ENCODE measurements at regions not wholly inside any gene's neighbourhood (a gene's known extent, or its start where the extent isn't known, plus 50 kb on each side); places are given as distances from the start of the nearest gene placed in this dataset.
A peak's percentile ranks its signal among the peaks of the same experiment; 100 is the strongest.

DNA sequence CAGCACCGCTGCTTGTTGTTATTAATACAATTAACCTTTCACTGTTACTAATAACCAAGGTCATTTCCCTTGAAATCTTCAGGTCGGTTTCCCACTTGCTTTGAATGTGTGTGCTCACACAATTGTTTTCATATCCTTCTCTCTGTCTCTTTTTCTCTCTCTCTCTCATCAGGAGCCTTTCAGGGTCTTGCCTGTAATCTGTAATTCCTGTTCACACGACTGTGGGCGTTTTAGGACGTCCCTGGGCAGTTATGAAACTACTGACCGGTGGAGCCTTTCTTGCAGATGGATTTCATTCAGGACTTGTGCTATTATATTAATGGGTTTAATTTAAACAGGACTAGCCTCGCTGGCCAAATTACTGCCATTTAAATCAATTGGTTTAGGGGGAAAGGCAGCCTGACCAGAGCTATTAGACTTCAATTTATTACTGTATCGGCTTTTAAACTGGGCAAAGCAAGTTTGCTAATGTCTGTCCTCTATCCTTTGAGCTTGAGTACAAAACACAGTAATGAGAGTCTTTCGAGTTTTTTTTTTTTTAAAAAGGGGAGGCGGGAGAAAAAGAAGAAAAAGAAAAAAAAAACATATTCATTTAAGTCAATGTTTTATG is 316.0 kb upstream of the TLE4 start:
- H3K9ac ChIP-seq (ENCODE audit: low read length) = no peak overlapping the region
- no peak overlapping the region for H3K4me3 ChIP-seq (ENCODE audit: low read length)
- H3K4me1 ChIP-seq (ENCODE audit: control insufficient read depth, insufficient read depth, low read length) = no peaks in the 10 kb centered on the region
- H3K36me3 ChIP-seq (ENCODE audit: control insufficient read depth, insufficient read depth, low read length) = no peaks in the 10 kb centered on the region
- H3K27ac ChIP-seq (ENCODE audit: low read depth, low read length) = no peak overlapping the region
- peaks cover 5% of the 10 kb centered on the region for H3K27me3 ChIP-seq (ENCODE audit: control insufficient read depth, insufficient read depth, low read length)

DNA sequence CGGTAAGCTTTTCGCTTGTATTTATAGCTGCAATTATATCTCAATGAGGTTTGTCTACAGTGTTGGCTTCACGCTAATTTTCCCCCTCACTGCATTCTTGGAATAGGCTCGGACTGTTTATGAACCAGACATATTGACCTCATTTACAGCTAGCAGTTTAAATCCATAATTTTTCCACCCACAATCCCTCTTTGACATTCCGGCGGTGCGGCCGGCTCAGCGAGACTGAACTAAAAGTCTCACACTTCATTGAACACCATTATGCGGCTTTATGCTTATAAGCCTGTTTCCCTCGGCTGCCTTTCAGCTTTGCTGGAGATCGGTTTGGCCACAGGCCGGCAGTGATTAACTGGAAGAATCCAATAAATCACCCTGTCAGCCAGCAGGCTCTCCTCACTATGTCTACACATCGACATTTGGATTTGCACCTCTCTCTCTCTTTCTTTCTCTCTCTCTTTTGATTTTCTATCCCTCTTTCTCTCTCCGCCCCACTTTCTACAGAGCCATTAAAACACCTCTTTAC is 315.0 kb upstream of the TLE4 start:
- Histone ChIP-seq H3K27me3 (ENCODE audit: control insufficient read depth, insufficient read depth, low read length) (peaks cover 5% of the 10 kb centered on the region), H3K36me3 (ENCODE audit: control insufficient read depth, insufficient read depth, low read length) (no peaks in the 10 kb centered on the region), H3K4me1 (ENCODE audit: control insufficient read depth, insufficient read depth, low read length) (no peaks in the 10 kb centered on the region), H3K27ac (ENCODE audit: low read depth, low read length) (no peak overlapping the region), H3K4me3 (ENCODE audit: low read length) (peak overlapping the region; percentile 34), H3K9ac (ENCODE audit: low read length) (no peak overlapping the region)

DNA sequence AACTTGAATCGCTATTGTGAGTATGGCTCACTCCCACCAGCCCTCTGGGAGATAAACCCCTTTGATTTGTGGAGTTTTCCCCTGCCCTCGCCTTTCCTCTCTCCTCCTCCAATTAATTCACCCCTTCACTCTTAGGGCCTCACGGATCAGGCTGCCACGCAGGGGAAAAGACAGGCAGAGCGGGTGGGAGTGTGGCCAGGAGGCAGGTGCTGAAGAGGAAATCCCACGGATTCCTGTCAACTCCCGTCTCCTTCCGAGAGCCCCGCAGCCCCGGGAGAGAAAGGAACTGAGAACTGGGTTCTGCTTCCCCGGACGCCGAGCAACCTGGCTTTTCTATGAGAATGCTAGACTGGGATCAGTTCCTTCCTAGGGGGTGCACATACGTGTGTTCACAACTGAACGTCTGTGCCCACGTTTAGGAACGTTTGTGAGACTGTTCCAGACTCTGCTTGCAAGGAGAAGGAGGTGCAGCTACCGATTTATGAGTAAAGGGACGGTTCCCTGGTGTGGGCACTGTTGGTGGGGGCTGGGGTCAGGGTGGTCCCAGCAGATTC is 314.5 kb upstream of the TLE4 start:
- no peak overlapping the region for H3K9ac ChIP-seq (ENCODE audit: low read length)
- peak overlapping the region; percentile 34 for H3K4me3 ChIP-seq (ENCODE audit: low read length)
- peaks cover 5% of the 10 kb centered on the region for H3K27me3 ChIP-seq (ENCODE audit: control insufficient read depth, insufficient read depth, low read length)
- H3K27ac ChIP-seq (ENCODE audit: low read depth, low read length) = no peak overlapping the region
- no peaks in the 10 kb centered on the region for H3K36me3 ChIP-seq (ENCODE audit: control insufficient read depth, insufficient read depth, low read length)
- H3K4me1 ChIP-seq (ENCODE audit: control insufficient read depth, insufficient read depth, low read length) = no peaks in the 10 kb centered on the region

DNA sequence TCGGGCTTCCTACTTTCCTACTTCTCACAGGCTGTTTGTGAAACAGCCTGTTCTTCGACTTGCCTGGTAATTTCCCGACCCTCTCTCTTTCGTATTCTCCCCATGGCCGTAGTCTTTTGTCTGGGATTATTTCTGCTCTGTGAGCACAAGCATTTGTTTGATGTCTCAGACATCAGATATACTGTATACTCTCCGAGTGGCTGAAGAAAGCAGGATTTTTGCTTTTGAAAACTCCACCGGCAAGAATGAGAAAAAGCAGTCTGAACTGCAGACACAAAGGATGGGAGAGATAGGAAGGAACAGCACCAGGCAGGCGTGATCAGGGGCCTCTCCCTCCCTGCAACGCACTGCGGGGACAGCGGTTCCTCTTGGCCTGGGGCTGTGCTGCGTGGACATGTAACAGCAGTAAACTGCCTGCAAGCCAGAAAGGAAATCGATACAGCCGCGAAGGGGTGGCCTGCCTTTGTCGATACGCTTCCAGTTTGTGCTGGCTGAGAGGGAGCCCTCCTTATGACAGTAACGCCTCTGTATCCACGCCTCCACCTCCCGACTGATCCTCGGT is 313.9 kb upstream of the TLE4 start:
- H3K27me3 ChIP-seq (ENCODE audit: control insufficient read depth, insufficient read depth, low read length) = peaks cover 5% of the 10 kb centered on the region
- H3K36me3 ChIP-seq (ENCODE audit: control insufficient read depth, insufficient read depth, low read length) = no peaks in the 10 kb centered on the region
- H3K9ac ChIP-seq (ENCODE audit: low read length) = no peak overlapping the region
- no peak overlapping the region for H3K4me3 ChIP-seq (ENCODE audit: low read length)
- no peaks in the 10 kb centered on the region for H3K4me1 ChIP-seq (ENCODE audit: control insufficient read depth, insufficient read depth, low read length)
- no peak overlapping the region for H3K27ac ChIP-seq (ENCODE audit: low read depth, low read length)

DNA sequence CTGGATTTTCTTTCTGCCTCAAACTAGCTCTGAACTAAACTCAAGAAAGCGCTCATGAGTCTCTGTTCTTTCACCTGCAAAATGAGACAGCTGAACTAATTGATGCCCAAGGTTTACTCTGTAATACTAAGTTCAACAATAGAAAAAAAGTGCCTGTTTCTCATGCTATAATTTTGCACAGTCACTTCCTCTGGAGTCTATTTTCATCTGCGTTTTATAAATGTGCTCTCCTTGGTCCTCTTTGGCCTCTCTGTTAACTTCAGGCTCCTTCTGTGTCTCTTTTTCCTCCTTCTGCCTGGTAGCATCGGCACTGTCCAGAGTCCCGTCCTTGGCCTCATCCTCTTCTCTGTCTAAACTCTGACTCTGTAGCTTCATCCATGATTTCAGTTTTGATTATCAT is 311.9 kb upstream of the TLE4 start:
- H3K27ac ChIP-seq (ENCODE audit: low read depth, low read length) = no peak overlapping the region
- peaks cover 5% of the 10 kb centered on the region for H3K27me3 ChIP-seq (ENCODE audit: control insufficient read depth, insufficient read depth, low read length)
- H3K4me1 ChIP-seq (ENCODE audit: control insufficient read depth, insufficient read depth, low read length) = no peaks in the 10 kb centered on the region
- no peak overlapping the region for H3K4me3 ChIP-seq (ENCODE audit: low read length)
- H3K36me3 ChIP-seq (ENCODE audit: control insufficient read depth, insufficient read depth, low read length) = no peaks in the 10 kb centered on the region
- no peak overlapping the region for H3K9ac ChIP-seq (ENCODE audit: low read length)

DNA sequence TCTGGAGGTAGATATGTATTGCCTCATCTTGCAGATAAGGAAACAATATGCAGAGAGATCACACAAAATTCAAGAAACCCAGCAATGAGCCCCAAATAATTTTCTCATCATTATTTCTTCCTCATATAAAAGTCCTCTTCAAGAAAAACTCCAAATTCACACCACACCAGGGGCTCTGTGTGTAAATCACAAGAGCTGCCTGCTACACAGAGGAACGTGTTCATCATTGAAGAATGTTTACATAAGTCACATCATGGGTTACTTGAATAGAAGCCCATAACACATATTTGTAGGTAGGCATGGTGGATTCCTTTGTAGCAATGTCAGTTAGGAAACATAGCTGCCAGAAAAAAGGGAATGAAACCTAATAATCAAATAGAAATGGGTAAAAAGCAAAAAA is 308.1 kb upstream of the TLE4 start:
- no peak overlapping the region for H3K27ac ChIP-seq (ENCODE audit: low read depth, low read length)
- H3K36me3 ChIP-seq (ENCODE audit: control insufficient read depth, insufficient read depth, low read length) = no peaks in the 10 kb centered on the region
- H3K9ac ChIP-seq (ENCODE audit: low read length) = no peak overlapping the region
- no peaks in the 10 kb centered on the region for H3K27me3 ChIP-seq (ENCODE audit: control insufficient read depth, insufficient read depth, low read length)
- H3K4me1 ChIP-seq (ENCODE audit: control insufficient read depth, insufficient read depth, low read length) = no peaks in the 10 kb centered on the region
- no peak overlapping the region for H3K4me3 ChIP-seq (ENCODE audit: low read length)

DNA sequence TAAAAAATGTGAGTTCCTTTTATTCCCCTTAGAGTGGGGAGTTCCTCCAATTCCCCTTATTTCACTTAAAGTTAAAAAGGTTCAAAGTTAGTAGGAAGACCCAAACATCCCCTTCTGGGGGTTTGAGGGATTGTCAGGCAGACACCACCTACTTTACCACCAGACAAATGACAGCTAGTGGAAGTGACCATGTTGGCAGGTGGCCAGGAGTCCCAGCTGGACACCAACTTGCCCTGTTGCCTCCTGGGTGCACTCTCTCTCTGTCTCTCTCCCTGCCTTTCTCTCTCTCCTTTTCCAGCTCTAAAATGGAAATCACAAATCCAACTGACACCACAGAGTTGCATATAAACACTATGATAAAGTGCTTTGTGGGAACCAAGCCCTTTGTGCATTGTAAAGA is 307.7 kb upstream of the TLE4 start:
- no peak overlapping the region for H3K4me3 ChIP-seq (ENCODE audit: low read length)
- H3K27ac ChIP-seq (ENCODE audit: low read depth, low read length) = no peak overlapping the region
- no peaks in the 10 kb centered on the region for H3K27me3 ChIP-seq (ENCODE audit: control insufficient read depth, insufficient read depth, low read length)
- H3K4me1 ChIP-seq (ENCODE audit: control insufficient read depth, insufficient read depth, low read length) = no peaks in the 10 kb centered on the region
- H3K9ac ChIP-seq (ENCODE audit: low read length) = no peak overlapping the region
- no peaks in the 10 kb centered on the region for H3K36me3 ChIP-seq (ENCODE audit: control insufficient read depth, insufficient read depth, low read length)

DNA sequence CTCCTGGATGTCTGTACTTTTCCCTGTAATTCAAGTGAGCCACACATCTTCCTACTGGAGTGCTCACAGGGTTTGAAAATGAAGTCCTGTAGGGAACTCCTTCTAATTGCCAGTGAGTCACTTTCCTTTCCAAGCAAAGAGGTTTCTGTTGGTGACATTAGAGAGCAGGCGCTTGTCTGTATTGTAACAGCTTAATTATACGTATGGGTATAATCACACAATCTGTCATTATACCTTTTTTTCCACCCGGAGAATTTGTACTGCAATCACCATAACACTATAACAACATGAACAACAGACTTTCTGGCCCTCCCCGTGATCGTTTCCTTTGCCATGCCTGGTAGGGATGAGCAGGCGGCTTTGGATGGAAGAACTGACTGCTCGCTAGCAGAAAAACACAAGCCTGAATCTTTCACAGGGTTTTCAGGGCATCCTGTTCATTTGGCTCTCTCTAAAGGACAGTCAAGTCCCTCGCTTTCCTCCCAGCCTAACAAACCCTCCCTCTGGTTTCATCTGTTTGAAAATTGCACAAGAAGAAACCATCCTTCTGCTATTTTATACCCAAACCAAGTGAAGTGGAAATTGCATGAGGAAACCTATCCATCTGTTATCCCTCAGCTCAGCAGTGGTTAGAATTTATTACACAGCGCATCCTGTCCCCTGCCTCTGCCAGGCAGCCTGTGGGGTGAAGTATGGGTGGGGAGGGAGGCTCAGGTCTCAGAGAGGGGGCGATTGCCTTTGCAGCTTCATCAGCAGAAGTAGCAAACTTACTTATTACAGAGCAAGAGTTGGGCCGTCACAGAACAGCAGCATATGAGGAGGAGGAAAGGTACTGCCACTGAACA is 307.0 kb upstream of the TLE4 start:
- Histone ChIP-seq H3K27ac (ENCODE audit: low read depth, low read length) (no peak overlapping the region), H3K4me3 (ENCODE audit: low read length) (no peak overlapping the region), H3K4me1 (ENCODE audit: control insufficient read depth, insufficient read depth, low read length) (no peaks in the 10 kb centered on the region), H3K9ac (ENCODE audit: low read length) (no peak overlapping the region), H3K36me3 (ENCODE audit: control insufficient read depth, insufficient read depth, low read length) (no peaks in the 10 kb centered on the region), H3K27me3 (ENCODE audit: control insufficient read depth, insufficient read depth, low read length) (no peaks in the 10 kb centered on the region)

DNA sequence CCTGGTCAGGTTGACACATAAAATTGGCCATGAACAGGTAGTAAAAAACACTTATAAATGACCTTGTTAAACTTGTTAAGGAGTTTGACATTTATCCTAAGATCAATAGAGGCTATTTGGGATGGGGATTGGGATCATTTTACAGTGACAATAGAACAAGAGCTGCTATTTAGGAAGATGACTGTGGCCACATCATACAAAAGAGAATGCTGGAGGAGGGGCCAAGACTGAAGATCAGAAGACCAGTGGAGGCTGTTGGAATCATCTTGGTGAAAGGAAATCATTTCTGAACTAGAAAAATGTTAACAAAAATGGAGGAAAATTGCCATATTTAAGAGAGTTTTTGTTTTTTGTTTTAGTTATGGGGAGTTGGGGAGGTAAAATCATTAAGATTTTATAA is 304.8 kb upstream of the TLE4 start:
- no peaks in the 10 kb centered on the region for H3K36me3 ChIP-seq (ENCODE audit: control insufficient read depth, insufficient read depth, low read length)
- no peak overlapping the region for H3K9ac ChIP-seq (ENCODE audit: low read length)
- no peak overlapping the region for H3K27ac ChIP-seq (ENCODE audit: low read depth, low read length)
- no peaks in the 10 kb centered on the region for H3K27me3 ChIP-seq (ENCODE audit: control insufficient read depth, insufficient read depth, low read length)
- H3K4me1 ChIP-seq (ENCODE audit: control insufficient read depth, insufficient read depth, low read length) = no peaks in the 10 kb centered on the region
- no peak overlapping the region for H3K4me3 ChIP-seq (ENCODE audit: low read length)

DNA sequence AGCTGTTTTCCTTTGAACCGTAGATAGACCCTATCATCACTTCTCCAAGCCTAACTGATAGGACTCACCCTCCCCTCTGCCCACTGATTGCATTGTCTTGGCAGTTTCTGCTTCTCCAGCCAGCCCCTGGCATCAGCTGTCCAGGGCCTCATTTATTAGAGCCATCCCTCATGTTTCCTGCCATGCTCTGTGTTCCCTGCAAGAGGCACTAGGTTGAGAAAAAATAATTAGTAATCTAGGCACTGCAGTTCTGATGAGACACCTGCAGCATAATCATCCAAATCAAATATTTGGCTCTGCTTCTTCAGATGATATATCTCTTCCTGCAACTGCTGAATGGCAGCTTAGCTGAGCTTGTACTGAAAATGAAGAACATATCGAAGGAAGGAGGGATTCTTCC is 303.0 kb upstream of the TLE4 start:
- no peaks in the 10 kb centered on the region for H3K36me3 ChIP-seq (ENCODE audit: control insufficient read depth, insufficient read depth, low read length)
- no peaks in the 10 kb centered on the region for H3K4me1 ChIP-seq (ENCODE audit: control insufficient read depth, insufficient read depth, low read length)
- H3K27ac ChIP-seq (ENCODE audit: low read depth, low read length) = no peak overlapping the region
- no peak overlapping the region for H3K9ac ChIP-seq (ENCODE audit: low read length)
- no peaks in the 10 kb centered on the region for H3K27me3 ChIP-seq (ENCODE audit: control insufficient read depth, insufficient read depth, low read length)
- H3K4me3 ChIP-seq (ENCODE audit: low read length) = no peak overlapping the region

DNA sequence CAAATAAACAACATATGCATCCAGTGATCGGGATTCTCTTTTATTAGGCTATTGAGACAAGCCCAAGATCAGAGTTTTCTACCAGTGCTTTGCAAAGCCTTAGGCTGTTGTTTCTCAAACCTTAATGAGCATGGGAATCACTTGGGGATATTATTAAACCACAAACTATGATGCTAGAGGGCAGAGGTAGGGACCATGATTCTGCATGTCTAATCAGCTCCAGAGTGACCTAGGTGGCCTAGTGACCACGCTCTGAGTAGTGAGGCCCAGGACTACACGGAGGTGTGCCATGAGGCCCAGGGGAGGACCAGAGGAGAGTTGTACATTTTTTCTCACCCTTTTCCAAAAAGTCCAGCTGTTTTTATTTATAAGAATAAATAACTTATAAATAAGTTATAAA is 298.5 kb upstream of the TLE4 start:
- Histone ChIP-seq H3K27ac (ENCODE audit: low read depth, low read length) (no peak overlapping the region), H3K9ac (ENCODE audit: low read length) (no peak overlapping the region), H3K36me3 (ENCODE audit: control insufficient read depth, insufficient read depth, low read length) (no peaks in the 10 kb centered on the region), H3K27me3 (ENCODE audit: control insufficient read depth, insufficient read depth, low read length) (no peaks in the 10 kb centered on the region), H3K4me1 (ENCODE audit: control insufficient read depth, insufficient read depth, low read length) (no peaks in the 10 kb centered on the region), H3K4me3 (ENCODE audit: low read length) (no peak overlapping the region)

DNA sequence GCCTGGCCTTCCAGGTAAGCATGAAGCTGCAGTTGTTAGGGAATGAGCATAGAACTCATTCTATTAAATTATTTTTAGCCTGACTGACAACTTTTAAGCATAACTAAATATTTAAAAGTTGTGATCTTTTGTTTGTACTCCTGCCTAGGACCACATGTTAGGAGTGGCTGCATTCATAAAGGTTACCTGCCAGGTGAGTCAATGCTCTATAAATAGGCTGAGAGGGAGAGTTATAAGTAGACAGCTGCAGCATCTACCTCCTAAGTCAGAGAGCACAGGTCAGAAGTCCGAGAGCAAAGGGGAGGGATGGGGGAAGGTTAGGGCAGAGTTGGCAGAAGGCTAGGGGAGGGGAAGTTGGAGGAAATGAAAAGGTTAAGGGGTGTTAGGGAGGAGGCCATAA is 292.4 kb upstream of the TLE4 start:
- H3K4me1 ChIP-seq (ENCODE audit: control insufficient read depth, insufficient read depth, low read length) = no peaks in the 10 kb centered on the region
- no peaks in the 10 kb centered on the region for H3K36me3 ChIP-seq (ENCODE audit: control insufficient read depth, insufficient read depth, low read length)
- no peaks in the 10 kb centered on the region for H3K27me3 ChIP-seq (ENCODE audit: control insufficient read depth, insufficient read depth, low read length)
- H3K27ac ChIP-seq (ENCODE audit: low read depth, low read length) = no peak overlapping the region
- no peak overlapping the region for H3K4me3 ChIP-seq (ENCODE audit: low read length)
- H3K9ac ChIP-seq (ENCODE audit: low read length) = no peak overlapping the region

Measured in rectal smooth muscle tissue (tissue), 1 donor.